Eye (tissue), 1 donor: ENCODE measurements at regions not wholly inside any gene's neighbourhood (a gene's known extent, or its start where the extent isn't known, plus 50 kb on each side); places are given as distances from the start of the nearest gene placed in this dataset.
"Not testable (repeated sequence)": the region's sequence is repeated elsewhere in the genome, so short reads cannot be mapped to it uniquely, and the experiment has no call there.

ENCODE experiments used
- DNase-seq: peaks from one replicate; pipeline ENCODE4 v3.0.0-alpha.2; 2015

GRCh38 chr13:81314461-81314860 is 973.5 kb upstream of the SPRY2 start:
- DNase-seq, result peak; percentile 40

GRCh38 chr13:81305928-81306327 is 965.0 kb upstream of the SPRY2 start:
- DNase-seq, result no peak

GRCh38 chr13:81304121-81304659 is 963.3 kb upstream of the SPRY2 start:
- no peak for DNase-seq

GRCh38 chr13:81302677-81303076 is 961.8 kb upstream of the SPRY2 start:
- no peak for DNase-seq

- no peak for DNase-seq
These were observed 961.2 kb upstream of the SPRY2 start for GRCh38 chr13:81302125-81302524.

- no peak for DNase-seq
These were observed 954.3 kb upstream of the SPRY2 start for GRCh38 chr13:81295177-81295576.

GRCh38 chr13:81293594-81294164 is 952.8 kb upstream of the SPRY2 start:
- DNase-seq, result no peak

GRCh38 chr13:81283561-81283960 is 942.6 kb upstream of the SPRY2 start:
- DNase-seq, result no peak

- DNase-seq, result peak; percentile 19
These were observed 942.1 kb upstream of the SPRY2 start for GRCh38 chr13:81283062-81283461.

GRCh38 chr13:81275666-81276258 is 934.8 kb upstream of the SPRY2 start:
- no peak for DNase-seq

- DNase-seq, result no peak
These were observed 906.8 kb upstream of the SPRY2 start for GRCh38 chr13:81247711-81248110.

- no peak for DNase-seq
These were observed 905.6 kb upstream of the SPRY2 start for GRCh38 chr13:81246556-81246955.

GRCh38 chr13:81244011-81244410 is 903.1 kb upstream of the SPRY2 start:
- DNase-seq, result no peak

- DNase-seq, result no peak
These were observed 889.5 kb upstream of the SPRY2 start for GRCh38 chr13:81230386-81230785.

GRCh38 chr13:81226830-81227229 is 885.9 kb upstream of the SPRY2 start:
- DNase-seq, result not testable (repeated sequence)

GRCh38 chr13:81224209-81224833 is 883.4 kb upstream of the SPRY2 start:
- no peak for DNase-seq

- no peak for DNase-seq
These were observed 882.9 kb upstream of the SPRY2 start for GRCh38 chr13:81223778-81224177.

- DNase-seq, result no peak
These were observed 870.8 kb upstream of the SPRY2 start for GRCh38 chr13:81211713-81212112.

GRCh38 chr13:81207636-81208035 is 866.7 kb upstream of the SPRY2 start:
- DNase-seq, result no peak

GRCh38 chr13:81207231-81207630 is 866.3 kb upstream of the SPRY2 start:
- DNase-seq, result no peak

GRCh38 chr13:81203783-81204182 is 862.9 kb upstream of the SPRY2 start:
- no peak for DNase-seq

- peak; percentile 28 for DNase-seq
These were observed 859.0 kb upstream of the SPRY2 start for GRCh38 chr13:81199956-81200355.

GRCh38 chr13:81197966-81198365 is 857.0 kb upstream of the SPRY2 start:
- DNase-seq, result no peak

- DNase-seq, result no peak
These were observed 856.6 kb upstream of the SPRY2 start for GRCh38 chr13:81197483-81197882.
